ENCODE measurements at regions not wholly inside any gene's neighbourhood (a gene's known extent, or its start where the extent isn't known, plus 50 kb on each side); places are given as distances from the start of the nearest gene placed in this dataset.

DNA sequence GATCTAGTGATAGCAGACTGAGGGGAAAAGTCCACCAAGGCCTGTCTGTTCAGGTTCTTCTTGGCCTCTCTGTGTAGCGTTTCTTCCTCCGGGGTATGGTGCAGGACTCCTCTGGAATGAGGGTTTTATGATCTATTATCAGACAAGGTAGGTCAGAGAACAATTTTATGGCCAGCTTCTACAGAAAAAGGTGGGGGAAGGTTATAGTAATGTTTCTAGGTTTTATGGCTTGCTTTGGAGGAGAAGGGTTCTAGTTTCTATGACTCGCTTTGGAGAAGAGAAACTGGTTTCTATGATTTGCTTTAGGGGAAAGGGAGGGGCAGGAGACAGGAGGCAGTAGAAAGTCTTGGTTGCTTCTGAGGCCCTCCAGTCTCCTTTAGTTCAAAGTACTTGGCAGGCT is 144.8 kb upstream of the LAMA2 start:
- ATAC-seq (no peak), DNase-seq (ENCODE audit: low spot score) (no peak)
- H3F3A ChIP-seq (replicated peaks; ENCODE audit: low read depth): 0 out of 2 replicates have a peak, but pooled peaks cover 3% of the 10 kb centered on the region
- no peak overlapping the region; the same call in 1 of the 2 replicates for H3K27ac Mint-ChIP-seq
- TF ChIP-seq POLR2AphosphoS5 (IDR thresholded peaks at IDR 0.05; ENCODE audit: low read depth) (no peak), EZH2phosphoT487 (IDR thresholded peaks at IDR 0.05; ENCODE audit: unreplicated experiment) (no peak), ZNF331 (CRISPR knock-in tag; IDR thresholded peaks at IDR 0.05; ENCODE audit: low read depth) (no peak), STAT1 (IDR thresholded peaks at IDR 0.05; ENCODE audit: unreplicated experiment) (no peak), ZNF114 (CRISPR knock-in tag; IDR thresholded peaks at IDR 0.05) (no peak), CREB1 (CRISPR knock-in tag; IDR thresholded peaks at IDR 0.05; ENCODE audit: low read depth) (no peak), EZH2 (IDR thresholded peaks at IDR 0.05; ENCODE audit: low read depth, unreplicated experiment) (no peak), REST (IDR thresholded peaks at IDR 0.05; ENCODE audit: unreplicated experiment) (no peak), JUNB (IDR thresholded peaks at IDR 0.05; ENCODE audit: unreplicated experiment) (no peak), NANOG (IDR thresholded peaks at IDR 0.05; ENCODE audit: borderline replicate concordance) (no peak)
- TF ChIP-seq, protein P1, sequence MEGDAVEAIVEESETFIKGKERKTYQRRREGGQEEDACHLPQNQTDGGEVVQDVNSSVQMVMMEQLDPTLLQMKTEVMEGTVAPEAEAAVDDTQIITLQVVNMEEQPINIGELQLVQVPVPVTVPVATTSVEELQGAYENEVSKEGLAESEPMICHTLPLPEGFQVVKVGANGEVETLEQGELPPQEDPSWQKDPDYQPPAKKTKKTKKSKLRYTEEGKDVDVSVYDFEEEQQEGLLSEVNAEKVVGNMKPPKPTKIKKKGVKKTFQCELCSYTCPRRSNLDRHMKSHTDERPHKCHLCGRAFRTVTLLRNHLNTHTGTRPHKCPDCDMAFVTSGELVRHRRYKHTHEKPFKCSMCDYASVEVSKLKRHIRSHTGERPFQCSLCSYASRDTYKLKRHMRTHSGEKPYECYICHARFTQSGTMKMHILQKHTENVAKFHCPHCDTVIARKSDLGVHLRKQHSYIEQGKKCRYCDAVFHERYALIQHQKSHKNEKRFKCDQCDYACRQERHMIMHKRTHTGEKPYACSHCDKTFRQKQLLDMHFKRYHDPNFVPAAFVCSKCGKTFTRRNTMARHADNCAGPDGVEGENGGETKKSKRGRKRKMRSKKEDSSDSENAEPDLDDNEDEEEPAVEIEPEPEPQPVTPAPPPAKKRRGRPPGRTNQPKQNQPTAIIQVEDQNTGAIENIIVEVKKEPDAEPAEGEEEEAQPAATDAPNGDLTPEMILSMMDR (conservative IDR thresholded peaks at IDR 0.05; ENCODE audit: low read depth in 2 of 2): no peak
- TF ChIP-seq, protein P2, sequence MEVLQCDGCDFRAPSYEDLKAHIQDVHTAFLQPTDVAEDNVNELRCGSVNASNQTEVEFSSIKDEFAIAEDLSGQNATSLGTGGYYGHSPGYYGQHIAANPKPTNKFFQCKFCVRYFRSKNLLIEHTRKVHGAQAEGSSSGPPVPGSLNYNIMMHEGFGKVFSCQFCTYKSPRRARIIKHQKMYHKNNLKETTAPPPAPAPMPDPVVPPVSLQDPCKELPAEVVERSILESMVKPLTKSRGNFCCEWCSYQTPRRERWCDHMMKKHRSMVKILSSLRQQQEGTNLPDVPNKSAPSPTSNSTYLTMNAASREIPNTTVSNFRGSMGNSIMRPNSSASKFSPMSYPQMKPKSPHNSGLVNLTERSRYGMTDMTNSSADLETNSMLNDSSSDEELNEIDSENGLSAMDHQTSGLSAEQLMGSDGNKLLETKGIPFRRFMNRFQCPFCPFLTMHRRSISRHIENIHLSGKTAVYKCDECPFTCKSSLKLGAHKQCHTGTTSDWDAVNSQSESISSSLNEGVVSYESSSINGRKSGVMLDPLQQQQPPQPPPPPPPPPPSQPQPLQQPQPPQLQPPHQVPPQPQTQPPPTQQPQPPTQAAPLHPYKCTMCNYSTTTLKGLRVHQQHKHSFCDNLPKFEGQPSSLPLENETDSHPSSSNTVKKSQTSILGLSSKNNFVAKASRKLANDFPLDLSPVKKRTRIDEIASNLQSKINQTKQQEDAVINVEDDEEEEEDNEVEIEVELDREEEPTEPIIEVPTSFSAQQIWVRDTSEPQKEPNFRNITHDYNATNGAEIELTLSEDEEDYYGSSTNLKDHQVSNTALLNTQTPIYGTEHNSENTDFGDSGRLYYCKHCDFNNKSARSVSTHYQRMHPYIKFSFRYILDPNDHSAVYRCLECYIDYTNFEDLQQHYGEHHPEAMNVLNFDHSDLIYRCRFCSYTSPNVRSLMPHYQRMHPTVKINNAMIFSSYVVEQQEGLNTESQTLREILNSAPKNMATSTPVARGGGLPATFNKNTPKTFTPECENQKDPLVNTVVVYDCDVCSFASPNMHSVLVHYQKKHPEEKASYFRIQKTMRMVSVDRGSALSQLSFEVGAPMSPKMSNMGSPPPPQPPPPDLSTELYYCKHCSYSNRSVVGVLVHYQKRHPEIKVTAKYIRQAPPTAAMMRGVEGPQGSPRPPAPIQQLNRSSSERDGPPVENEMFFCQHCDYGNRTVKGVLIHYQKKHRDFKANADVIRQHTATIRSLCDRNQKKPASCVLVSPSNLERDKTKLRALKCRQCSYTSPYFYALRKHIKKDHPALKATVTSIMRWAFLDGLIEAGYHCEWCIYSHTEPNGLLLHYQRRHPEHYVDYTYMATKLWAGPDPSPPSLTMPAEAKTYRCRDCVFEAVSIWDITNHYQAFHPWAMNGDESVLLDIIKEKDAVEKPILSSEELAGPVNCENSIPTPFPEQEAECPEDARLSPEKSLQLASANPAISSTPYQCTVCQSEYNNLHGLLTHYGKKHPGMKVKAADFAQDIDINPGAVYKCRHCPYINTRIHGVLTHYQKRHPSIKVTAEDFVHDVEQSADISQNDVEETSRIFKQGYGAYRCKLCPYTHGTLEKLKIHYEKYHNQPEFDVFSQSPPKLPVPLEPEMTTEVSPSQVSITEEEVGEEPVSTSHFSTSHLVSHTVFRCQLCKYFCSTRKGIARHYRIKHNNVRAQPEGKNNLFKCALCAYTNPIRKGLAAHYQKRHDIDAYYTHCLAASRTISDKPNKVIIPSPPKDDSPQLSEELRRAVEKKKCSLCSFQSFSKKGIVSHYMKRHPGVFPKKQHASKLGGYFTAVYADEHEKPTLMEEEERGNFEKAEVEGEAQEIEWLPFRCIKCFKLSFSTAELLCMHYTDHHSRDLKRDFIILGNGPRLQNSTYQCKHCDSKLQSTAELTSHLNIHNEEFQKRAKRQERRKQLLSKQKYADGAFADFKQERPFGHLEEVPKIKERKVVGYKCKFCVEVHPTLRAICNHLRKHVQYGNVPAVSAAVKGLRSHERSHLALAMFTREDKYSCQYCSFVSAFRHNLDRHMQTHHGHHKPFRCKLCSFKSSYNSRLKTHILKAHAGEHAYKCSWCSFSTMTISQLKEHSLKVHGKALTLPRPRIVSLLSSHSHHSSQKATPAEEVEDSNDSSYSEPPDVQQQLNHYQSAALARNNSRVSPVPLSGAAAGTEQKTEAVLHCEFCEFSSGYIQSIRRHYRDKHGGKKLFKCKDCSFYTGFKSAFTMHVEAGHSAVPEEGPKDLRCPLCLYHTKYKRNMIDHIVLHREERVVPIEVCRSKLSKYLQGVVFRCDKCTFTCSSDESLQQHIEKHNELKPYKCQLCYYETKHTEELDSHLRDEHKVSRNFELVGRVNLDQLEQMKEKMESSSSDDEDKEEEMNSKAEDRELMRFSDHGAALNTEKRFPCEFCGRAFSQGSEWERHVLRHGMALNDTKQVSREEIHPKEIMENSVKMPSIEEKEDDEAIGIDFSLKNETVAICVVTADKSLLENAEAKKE (CRISPR knock-in tag; IDR thresholded peaks at IDR 0.05): no peak
- TF ChIP-seq, protein P3, sequence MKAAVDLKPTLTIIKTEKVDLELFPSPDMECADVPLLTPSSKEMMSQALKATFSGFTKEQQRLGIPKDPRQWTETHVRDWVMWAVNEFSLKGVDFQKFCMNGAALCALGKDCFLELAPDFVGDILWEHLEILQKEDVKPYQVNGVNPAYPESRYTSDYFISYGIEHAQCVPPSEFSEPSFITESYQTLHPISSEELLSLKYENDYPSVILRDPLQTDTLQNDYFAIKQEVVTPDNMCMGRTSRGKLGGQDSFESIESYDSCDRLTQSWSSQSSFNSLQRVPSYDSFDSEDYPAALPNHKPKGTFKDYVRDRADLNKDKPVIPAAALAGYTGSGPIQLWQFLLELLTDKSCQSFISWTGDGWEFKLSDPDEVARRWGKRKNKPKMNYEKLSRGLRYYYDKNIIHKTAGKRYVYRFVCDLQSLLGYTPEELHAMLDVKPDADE (IDR thresholded peaks at IDR 0.05): no peak
- H3K9me3 Mint-ChIP-seq: peaks cover 32% of the 10 kb centered on the region
- peaks cover 9% of the 10 kb centered on the region; the same call in 1 of the 2 replicates for H3K9me2 ChIP-seq (ENCODE audit: insufficient read depth)
- H4K20me1 ChIP-seq (replicated peaks; ENCODE audit: insufficient read depth): no peaks in the 10 kb centered on the region
- no peak overlapping the region for H2AFZ ChIP-seq
- peaks cover 32% of the 10 kb centered on the region for H3K36me3 Mint-ChIP-seq (ENCODE audit: low read depth)
- no peak overlapping the region for H3K4me2 ChIP-seq
- peaks cover 10% of the 10 kb centered on the region for H3K27me3 Mint-ChIP-seq (ENCODE audit: insufficient read depth, low read depth, poor library complexity)
- no peaks in the 10 kb centered on the region for H3K36me3 ChIP-seq (ENCODE audit: insufficient read depth)
- peaks cover 23% of the 10 kb centered on the region for H3K4me1 Mint-ChIP-seq
- H3K4me3 ChIP-seq: no peak overlapping the region
- peaks cover 23% of the 10 kb centered on the region for H3K4me1 ChIP-seq (ENCODE audit: insufficient read depth)
- no peaks in the 10 kb centered on the region for H3K79me2 ChIP-seq (replicated peaks; ENCODE audit: insufficient read depth)
- H3K27ac ChIP-seq (ENCODE audit: low read depth): no peak overlapping the region
- no peaks in the 10 kb centered on the region for H3K27me3 ChIP-seq (ENCODE audit: insufficient read depth)
- no peak overlapping the region for H3K4me3 Mint-ChIP-seq

Measured in GM23338 (cell line).